GM12891 (cell line): ENCODE measurements at regions not wholly inside any gene's neighbourhood (a gene's known extent, or its start where the extent isn't known, plus 50 kb on each side); places are given as distances from the start of the nearest gene placed in this dataset.

Experiments used
- PAX5 ChIP-seq: IDR thresholded peaks from 2 replicates; pipeline ENCODE4 v1.6.1; 2011; ENCODE audit warnings: low read length, moderate library complexity, mild to moderate bottlenecking; ENCODE audit not compliant: insufficient read depth, severe bottlenecking
- POLR2A ChIP-seq: IDR thresholded peaks from 2 replicates; pipeline ENCODE4 v1.6.1; 2011; ENCODE audit warnings: low read depth, low read length, control low read depth
- POLR2AphosphoS5 ChIP-seq: IDR thresholded peaks from 2 replicates; pipeline ENCODE4 v1.6.1; 2011; ENCODE audit warnings: low read depth, low read length, control low read depth
- POU2F2 ChIP-seq: IDR thresholded peaks from 2 replicates; pipeline ENCODE4 v1.6.1; 2011; ENCODE audit warnings: low read depth, mild to moderate bottlenecking, control low read depth, low read length, moderate library complexity
- SPI1 ChIP-seq: IDR thresholded peaks from 2 replicates; pipeline ENCODE4 v1.6.1; 2011; ENCODE audit warnings: low read depth, low read length, control low read depth
- TAF1 ChIP-seq: IDR thresholded peaks from 2 replicates; pipeline ENCODE4 v1.6.1; 2011; ENCODE audit warnings: low read depth, low read length, control low read depth

GRCh38 chr10:121250995-121251764, 347.1 kb downstream of the FGFR2 start:
- TF ChIP-seq POLR2AphosphoS5 (no peak), POLR2A (no peak), TAF1 (no peak), SPI1 (no peak), POU2F2 (no peak), PAX5 (no peak)
